ENCODE measurements at regions not wholly inside any gene's neighbourhood (a gene's known extent, or its start where the extent isn't known, plus 50 kb on each side); places are given as distances from the start of the nearest gene placed in this dataset.

GRCh38 chr5:175800656-175801081, 70.7 kb upstream of the CPLX2 start:
- H3K27ac ChIP-seq: no peak overlapping the region
- no peaks in the 10 kb centered on the region for H3K9me3 ChIP-seq
- H3K4me1 ChIP-seq: peaks cover 0 to 12% (median 7%) of the 10 kb centered on the region in 4 donors
- TF ChIP-seq POLR2AphosphoS5 (IDR thresholded peaks at IDR 0.05): no peak
- TF ChIP-seq, protein P1, sequence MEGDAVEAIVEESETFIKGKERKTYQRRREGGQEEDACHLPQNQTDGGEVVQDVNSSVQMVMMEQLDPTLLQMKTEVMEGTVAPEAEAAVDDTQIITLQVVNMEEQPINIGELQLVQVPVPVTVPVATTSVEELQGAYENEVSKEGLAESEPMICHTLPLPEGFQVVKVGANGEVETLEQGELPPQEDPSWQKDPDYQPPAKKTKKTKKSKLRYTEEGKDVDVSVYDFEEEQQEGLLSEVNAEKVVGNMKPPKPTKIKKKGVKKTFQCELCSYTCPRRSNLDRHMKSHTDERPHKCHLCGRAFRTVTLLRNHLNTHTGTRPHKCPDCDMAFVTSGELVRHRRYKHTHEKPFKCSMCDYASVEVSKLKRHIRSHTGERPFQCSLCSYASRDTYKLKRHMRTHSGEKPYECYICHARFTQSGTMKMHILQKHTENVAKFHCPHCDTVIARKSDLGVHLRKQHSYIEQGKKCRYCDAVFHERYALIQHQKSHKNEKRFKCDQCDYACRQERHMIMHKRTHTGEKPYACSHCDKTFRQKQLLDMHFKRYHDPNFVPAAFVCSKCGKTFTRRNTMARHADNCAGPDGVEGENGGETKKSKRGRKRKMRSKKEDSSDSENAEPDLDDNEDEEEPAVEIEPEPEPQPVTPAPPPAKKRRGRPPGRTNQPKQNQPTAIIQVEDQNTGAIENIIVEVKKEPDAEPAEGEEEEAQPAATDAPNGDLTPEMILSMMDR (IDR thresholded peaks at IDR 0.05): no peak
- TF ChIP-seq EP300 (IDR thresholded peaks at IDR 0.05; ENCODE audit: low read depth): no peak
- TF ChIP-seq POLR2A (IDR thresholded peaks at IDR 0.05): no peak
- 42 to 53% methylated on average over 4 to 5 of the region's 5 CpGs for WGBS, 2 donors (ENCODE audit: low coverage in 1 of 2)
- H3K27me3 ChIP-seq: peaks cover 45% of the 10 kb centered on the region
- in situ Hi-C loops (cut with MboI; ENCODE audit: low pct_ligation_motif_present in 1 of 4, low pct_unique_long_range_greater_than_20kb in 1 of 4, low sequenced_read_pairs in 3 of 4) (no loop called here), intact Hi-C loops (cut with DNase I; ENCODE audit: low total_unique reads) (no loop called here)
- no peaks in the 10 kb centered on the region for H3K36me3 ChIP-seq
- no peak for DNase-seq
- H3K4me3 ChIP-seq: no peak overlapping the region

DNA sequence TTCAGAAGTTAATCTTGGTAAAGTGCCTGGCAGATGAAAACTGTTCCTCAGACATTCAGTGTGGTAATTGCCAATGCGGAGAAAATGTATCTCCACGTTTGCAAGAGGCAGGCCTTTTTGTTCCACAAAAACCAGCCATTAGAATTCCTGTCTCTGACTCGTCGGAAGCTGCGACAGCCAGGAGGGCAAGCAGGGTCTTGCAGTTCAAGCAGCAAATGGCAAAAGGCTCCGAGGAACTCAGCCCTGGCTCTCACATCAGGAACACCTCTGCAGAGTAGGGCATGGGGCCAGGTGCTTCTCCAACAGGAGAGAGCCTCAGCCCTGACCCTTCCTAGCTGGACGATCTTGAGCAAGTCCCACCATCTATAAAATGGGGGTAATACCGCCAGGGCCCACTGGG, 69.0 kb upstream of the CPLX2 start:
- Histone ChIP-seq H3K36me3 (no peaks in the 10 kb centered on the region), H3K27ac (no peak overlapping the region), H3K4me3 (no peak overlapping the region), H3K9me3 (no peaks in the 10 kb centered on the region), H3K27me3 (peaks cover 30% of the 10 kb centered on the region), H3K4me1 (peaks cover 0 to 7% (median 3%) of the 10 kb centered on the region in 4 donors)
- 58 to 61% methylated on average over 4 to 8 of the region's 8 CpGs for WGBS, 2 donors (ENCODE audit: low coverage in 1 of 2)
- DNase-seq: no peak
- intact Hi-C loops (cut with DNase I; ENCODE audit: low total_unique reads) (no loop called here), in situ Hi-C loops (cut with MboI; ENCODE audit: low pct_ligation_motif_present in 1 of 4, low pct_unique_long_range_greater_than_20kb in 1 of 4, low sequenced_read_pairs in 3 of 4) (no loop called here)
- TF ChIP-seq, protein P1 (IDR thresholded peaks at IDR 0.05): no peak
- TF ChIP-seq POLR2A (IDR thresholded peaks at IDR 0.05): no peak
- no peak for TF ChIP-seq EP300 (IDR thresholded peaks at IDR 0.05; ENCODE audit: low read depth)
- no peak for TF ChIP-seq POLR2AphosphoS5 (IDR thresholded peaks at IDR 0.05)

DNA sequence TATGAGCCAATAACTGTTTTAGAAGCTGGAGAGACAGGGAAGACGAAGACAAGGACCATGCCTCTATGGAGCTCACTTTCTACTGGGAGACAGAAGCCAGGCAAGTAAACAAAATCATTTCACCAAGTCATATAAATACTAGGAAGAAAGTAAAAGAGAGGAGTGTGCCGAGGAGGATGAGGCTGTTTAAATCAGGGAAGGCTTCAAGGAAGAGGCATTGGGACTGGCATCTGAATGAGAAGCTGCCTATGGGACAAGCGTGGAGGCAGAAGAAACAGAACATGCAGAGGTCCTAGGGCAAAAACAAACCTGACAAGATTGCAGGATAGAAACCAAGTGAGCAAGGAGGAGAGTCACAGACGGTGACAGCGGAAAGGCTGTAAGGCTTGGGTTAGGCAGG, 68.1 kb upstream of the CPLX2 start:
- in situ Hi-C loops (cut with MboI; ENCODE audit: low pct_ligation_motif_present in 1 of 4, low pct_unique_long_range_greater_than_20kb in 1 of 4, low sequenced_read_pairs in 3 of 4) (no loop called here), intact Hi-C loops (cut with DNase I; ENCODE audit: low total_unique reads) (no loop called here)
- no peaks in the 10 kb centered on the region for H3K36me3 ChIP-seq
- H3K27ac ChIP-seq: no peak overlapping the region
- H3K9me3 ChIP-seq: no peaks in the 10 kb centered on the region
- no peak for DNase-seq
- TF ChIP-seq POLR2AphosphoS5 (IDR thresholded peaks at IDR 0.05) (no peak), POLR2A (IDR thresholded peaks at IDR 0.05) (no peak), EP300 (IDR thresholded peaks at IDR 0.05; ENCODE audit: low read depth) (no peak)
- TF ChIP-seq, protein P1 (IDR thresholded peaks at IDR 0.05): no peak
- 58 to 59% methylated on average over 4 to 5 of the region's 5 CpGs for WGBS, 2 donors (ENCODE audit: low coverage in 1 of 2)
- no peaks in the 10 kb centered on the region for H3K4me1 ChIP-seq
- no peak overlapping the region for H3K4me3 ChIP-seq
- H3K27me3 ChIP-seq: peaks cover 22% of the 10 kb centered on the region

DNA sequence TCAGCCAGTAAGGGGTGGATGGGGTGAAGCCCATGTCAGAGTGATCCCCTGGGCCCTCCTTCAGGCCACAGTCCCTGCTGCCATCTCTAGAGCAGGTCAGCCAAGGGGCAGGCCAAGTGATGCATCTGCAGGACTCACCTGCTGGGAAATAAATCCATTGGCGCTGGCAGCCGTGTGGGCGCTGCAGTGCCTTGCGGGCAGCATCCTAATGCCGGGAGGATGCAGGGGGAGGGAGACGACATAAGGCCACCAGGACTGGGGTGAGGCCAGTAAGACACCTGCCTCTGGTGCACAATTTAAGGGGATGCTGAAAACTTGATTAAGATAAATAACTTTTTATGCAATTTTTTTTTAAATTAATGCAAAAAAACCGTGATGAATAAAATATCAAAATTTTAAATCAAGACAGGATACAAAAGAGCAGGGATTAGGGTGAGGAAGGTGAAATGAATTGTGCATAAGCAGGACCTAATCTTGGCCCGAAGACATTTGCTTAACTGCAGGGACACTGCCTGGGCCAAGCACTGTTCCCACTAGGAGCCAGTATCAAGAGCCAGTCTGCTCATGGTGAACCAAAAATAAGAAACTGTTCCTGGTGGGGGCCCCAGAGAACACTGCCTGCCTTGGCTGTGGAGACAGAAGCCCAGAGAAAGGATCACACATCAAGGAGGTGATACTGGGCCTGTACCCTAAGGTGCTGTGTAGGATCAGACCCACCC, 67.5 kb upstream of the CPLX2 start:
- in situ Hi-C loops (cut with MboI; ENCODE audit: low pct_ligation_motif_present in 1 of 4, low pct_unique_long_range_greater_than_20kb in 1 of 4, low sequenced_read_pairs in 3 of 4) (no loop called here), intact Hi-C loops (cut with DNase I; ENCODE audit: low total_unique reads) (no loop called here)
- DNase-seq: no peak
- Histone ChIP-seq H3K27ac (no peak overlapping the region), H3K9me3 (no peaks in the 10 kb centered on the region), H3K4me3 (no peak overlapping the region), H3K27me3 (peaks cover 20% of the 10 kb centered on the region), H3K4me1 (no peaks in the 10 kb centered on the region), H3K36me3 (no peaks in the 10 kb centered on the region)
- 62 to 67% methylated on average over 1 to 8 of the region's 8 CpGs for WGBS, 2 donors (ENCODE audit: low coverage in 1 of 2)
- TF ChIP-seq EP300 (IDR thresholded peaks at IDR 0.05; ENCODE audit: low read depth) (no peak), POLR2AphosphoS5 (IDR thresholded peaks at IDR 0.05) (no peak), POLR2A (IDR thresholded peaks at IDR 0.05) (no peak)
- TF ChIP-seq, protein P1 (IDR thresholded peaks at IDR 0.05): no peak

Measured in transverse colon (tissue), 4 donors.